Loucy (cell line): ENCODE measurements at regions not wholly inside any gene's neighbourhood (a gene's known extent, or its start where the extent isn't known, plus 50 kb on each side); places are given as distances from the start of the nearest gene placed in this dataset.

ENCODE experiments used
- H2AFZ ChIP-seq: fragments of 200-600 bp; sonication (generic); 2 replicates; pipeline ENCODE4 v1.6.0; 2016; ENCODE audit warnings: antibody characterized with exemption, mild to moderate bottlenecking, low read length, moderate library complexity
- H3F3A ChIP-seq: fragments of 200-600 bp; 2 replicates; pipeline ENCODE4 v1.6.0; 2016; ENCODE audit warnings: antibody characterized with exemption, low read depth, mild to moderate bottlenecking
- H3K27me3 ChIP-seq: fragments of 200-600 bp; sonication (generic); 2 replicates; pipeline ENCODE4 v1.6.1; 2014; ENCODE audit warnings: low read length, mild to moderate bottlenecking; ENCODE audit not compliant: insufficient read depth, poor library complexity, severe bottlenecking
- H3K36me3 ChIP-seq: fragments of 200-600 bp; sonication (generic); 2 replicates; pipeline ENCODE4 v1.6.1; 2016; ENCODE audit warnings: low read length; ENCODE audit not compliant: insufficient read depth
- H3K4me1 ChIP-seq: fragments of 200-600 bp; sonication (generic); 2 replicates; pipeline ENCODE4 v1.5.1; 2014; ENCODE audit warnings: low read length, mild to moderate bottlenecking; ENCODE audit not compliant: insufficient read depth, poor library complexity, severe bottlenecking
- H3K4me2 ChIP-seq: fragments of 200-600 bp; sonication (generic); 2 replicates; pipeline ENCODE4 v1.6.0; 2014; ENCODE audit warnings: antibody characterized with exemption, low read length, low read depth, mild to moderate bottlenecking; ENCODE audit not compliant: poor library complexity, severe bottlenecking
- H3K4me3 ChIP-seq: fragments of 200-600 bp; sonication (generic); 2 replicates; pipeline ENCODE4 v1.5.1; 2014; ENCODE audit warnings: low read length, mild to moderate bottlenecking, mixed read lengths; ENCODE audit not compliant: poor library complexity, severe bottlenecking
- H3K79me2 ChIP-seq: fragments of 200-600 bp; sonication (generic); 2 replicates; pipeline ENCODE4 v1.6.1; 2014; ENCODE audit warnings: low read length; ENCODE audit not compliant: insufficient read depth
- H3K9ac ChIP-seq: fragments of 200-600 bp; sonication (generic); 2 replicates; pipeline ENCODE4 v1.6.0; 2014; ENCODE audit warnings: mild to moderate bottlenecking, low read depth, low read length, moderate library complexity; ENCODE audit not compliant: poor library complexity, severe bottlenecking
- H3K9me2 ChIP-seq: fragments of 200-600 bp; sonication (generic); replicated peaks from 2 replicates; pipeline ENCODE4 v1.6.1; 2016; ENCODE audit warnings: low read depth, low read length, mixed read lengths
- H3K9me3 ChIP-seq: fragments of 200-600 bp; sonication (generic); 2 replicates; pipeline ENCODE4 v1.6.1; 2014; ENCODE audit warnings: mild to moderate bottlenecking, antibody characterized with exemption, low read length, low read depth; ENCODE audit not compliant: insufficient read depth
- H4K20me1 ChIP-seq: fragments of 200-600 bp; sonication (generic); 2 replicates; pipeline ENCODE4 v1.6.0; 2014; ENCODE audit warnings: antibody characterized with exemption, low read length, mild to moderate bottlenecking; ENCODE audit not compliant: insufficient read depth, poor library complexity, severe bottlenecking
- EZH2phosphoT487 ChIP-seq: fragments of 200-600 bp; IDR thresholded peaks from 2 replicates; pipeline ENCODE4 v1.6.1; 2018; ENCODE audit warnings: antibody characterized with exemption, mild to moderate bottlenecking, moderate library complexity, borderline replicate concordance
- TF ChIP-seq, protein P1 (sequence below): fragments of 200-600 bp; sonication (generic); conservative IDR thresholded peaks from 2 replicates; pipeline ENCODE4 v1.5.1; 2014; ENCODE audit warnings: mild to moderate bottlenecking, antibody characterized with exemption, low read length

DNA sequence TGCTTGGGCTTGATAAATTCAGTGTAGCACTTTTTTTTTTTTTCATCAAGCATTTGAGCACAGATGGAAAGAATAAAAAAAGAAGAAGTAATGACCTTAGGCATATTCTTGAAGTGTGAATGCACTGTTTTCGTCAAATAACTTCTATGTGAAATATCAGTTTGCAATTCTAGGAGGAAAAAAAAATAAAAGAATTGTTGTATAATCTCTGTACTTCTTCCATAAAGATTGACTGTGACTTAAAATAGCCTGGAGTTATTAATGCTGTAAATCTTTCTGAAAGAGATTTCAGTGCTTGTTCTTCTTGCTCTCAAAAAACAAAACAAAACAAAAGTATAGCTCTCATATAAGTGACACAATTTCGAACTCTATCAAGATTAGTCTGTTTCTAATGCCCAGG, 536.9 kb upstream of the ZNF608 start:
- no peak overlapping the region for H3K9ac ChIP-seq
- no peaks in the 10 kb centered on the region for H4K20me1 ChIP-seq
- no peaks in the 10 kb centered on the region for H3K79me2 ChIP-seq
- H3K4me3 ChIP-seq = no peak overlapping the region
- no peak overlapping the region for H2AFZ ChIP-seq
- H3K9me3 ChIP-seq = no peaks in the 10 kb centered on the region
- H3K9me2 ChIP-seq = no peaks in the 10 kb centered on the region
- no peak overlapping the region for H3K4me2 ChIP-seq
- H3F3A ChIP-seq = no peaks in the 10 kb centered on the region
- no peaks in the 10 kb centered on the region for H3K4me1 ChIP-seq
- TF ChIP-seq, protein P1, sequence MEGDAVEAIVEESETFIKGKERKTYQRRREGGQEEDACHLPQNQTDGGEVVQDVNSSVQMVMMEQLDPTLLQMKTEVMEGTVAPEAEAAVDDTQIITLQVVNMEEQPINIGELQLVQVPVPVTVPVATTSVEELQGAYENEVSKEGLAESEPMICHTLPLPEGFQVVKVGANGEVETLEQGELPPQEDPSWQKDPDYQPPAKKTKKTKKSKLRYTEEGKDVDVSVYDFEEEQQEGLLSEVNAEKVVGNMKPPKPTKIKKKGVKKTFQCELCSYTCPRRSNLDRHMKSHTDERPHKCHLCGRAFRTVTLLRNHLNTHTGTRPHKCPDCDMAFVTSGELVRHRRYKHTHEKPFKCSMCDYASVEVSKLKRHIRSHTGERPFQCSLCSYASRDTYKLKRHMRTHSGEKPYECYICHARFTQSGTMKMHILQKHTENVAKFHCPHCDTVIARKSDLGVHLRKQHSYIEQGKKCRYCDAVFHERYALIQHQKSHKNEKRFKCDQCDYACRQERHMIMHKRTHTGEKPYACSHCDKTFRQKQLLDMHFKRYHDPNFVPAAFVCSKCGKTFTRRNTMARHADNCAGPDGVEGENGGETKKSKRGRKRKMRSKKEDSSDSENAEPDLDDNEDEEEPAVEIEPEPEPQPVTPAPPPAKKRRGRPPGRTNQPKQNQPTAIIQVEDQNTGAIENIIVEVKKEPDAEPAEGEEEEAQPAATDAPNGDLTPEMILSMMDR = no peak
- TF ChIP-seq EZH2phosphoT487 = no peak
- H3K27me3 ChIP-seq = no peaks in the 10 kb centered on the region
- H3K36me3 ChIP-seq = no peaks in the 10 kb centered on the region

DNA sequence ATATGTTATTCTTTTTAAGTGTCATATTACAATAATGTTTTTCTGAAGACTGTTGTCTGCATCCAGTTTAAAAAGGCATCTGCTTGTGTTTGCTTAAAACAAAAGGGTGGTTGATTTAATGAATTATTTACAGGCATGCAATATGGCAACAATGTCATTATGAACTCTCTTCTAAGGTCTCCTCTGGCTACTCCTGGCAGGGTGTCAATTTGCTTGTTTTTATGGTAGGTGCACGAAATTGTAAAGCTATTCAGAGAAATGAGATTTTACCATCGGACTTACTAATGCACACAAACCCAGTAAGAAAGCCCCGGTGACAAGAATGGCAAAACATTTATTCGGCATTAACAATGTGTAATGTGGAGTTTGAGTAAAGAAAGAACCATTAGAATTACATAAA, 539.8 kb upstream of the ZNF608 start:
- Histone ChIP-seq H3K9me2 (no peaks in the 10 kb centered on the region), H3K9me3 (no peaks in the 10 kb centered on the region), H2AFZ (no peak overlapping the region), H4K20me1 (no peaks in the 10 kb centered on the region), H3K36me3 (no peaks in the 10 kb centered on the region), H3K4me3 (no peak overlapping the region), H3F3A (no peaks in the 10 kb centered on the region), H3K79me2 (no peaks in the 10 kb centered on the region), H3K27me3 (no peaks in the 10 kb centered on the region), H3K4me2 (no peak overlapping the region), H3K9ac (no peak overlapping the region), H3K4me1 (no peaks in the 10 kb centered on the region)
- TF ChIP-seq EZH2phosphoT487 = no peak
- TF ChIP-seq, protein P1 = no peak

DNA sequence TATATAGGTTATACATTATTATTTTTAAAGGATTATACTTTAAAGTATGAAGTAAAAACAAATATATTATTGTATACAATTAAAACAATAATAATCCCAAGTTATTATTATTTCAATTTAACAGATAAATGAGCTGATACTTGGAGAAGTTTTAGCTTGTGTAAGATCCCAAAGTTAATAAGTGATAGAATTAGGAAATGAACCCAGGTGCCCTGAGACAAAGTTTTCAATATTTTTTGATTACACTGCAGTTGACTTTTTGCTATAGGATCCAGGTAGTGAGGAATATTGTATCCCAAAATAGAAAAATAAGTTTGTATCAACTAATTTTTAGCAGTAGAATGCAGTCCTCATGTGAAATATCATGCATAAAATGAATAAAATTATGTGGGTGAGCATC, 543.2 kb upstream of the ZNF608 start:
- Histone ChIP-seq H3K4me3 (no peak overlapping the region), H3K27me3 (no peaks in the 10 kb centered on the region), H3F3A (no peaks in the 10 kb centered on the region), H3K36me3 (no peaks in the 10 kb centered on the region), H3K9ac (no peak overlapping the region), H3K79me2 (no peaks in the 10 kb centered on the region), H3K4me2 (no peak overlapping the region), H3K9me2 (no peaks in the 10 kb centered on the region), H3K4me1 (no peaks in the 10 kb centered on the region), H4K20me1 (no peaks in the 10 kb centered on the region), H3K9me3 (no peaks in the 10 kb centered on the region), H2AFZ (no peak overlapping the region)
- no peak for TF ChIP-seq EZH2phosphoT487
- TF ChIP-seq, protein P1 = no peak
